ENCODE measurements at regions not wholly inside any gene's neighbourhood (a gene's known extent, or its start where the extent isn't known, plus 50 kb on each side); places are given as distances from the start of the nearest gene placed in this dataset.

DNA sequence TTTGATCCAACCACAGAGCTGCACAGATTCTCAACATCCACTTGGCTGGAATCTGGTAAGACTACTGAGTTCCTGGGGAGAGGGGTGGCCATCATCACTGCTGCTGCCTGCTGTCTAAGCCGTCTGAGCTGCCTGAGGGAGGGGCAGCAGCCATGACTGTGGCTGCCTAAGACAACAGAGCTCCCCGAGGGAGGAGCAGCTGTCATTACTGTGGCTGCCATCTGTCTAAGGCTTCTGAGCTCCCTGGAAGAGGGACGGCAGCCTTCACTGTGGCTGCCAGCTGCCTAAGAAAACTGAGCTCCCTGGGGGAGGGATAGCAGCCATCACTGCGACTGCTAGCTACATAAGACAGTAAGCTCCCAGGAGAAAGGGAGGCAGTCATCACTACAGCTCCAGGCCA, 584.4 kb downstream of the NR4A2 start:
- DNase-seq, result peak; percentile 87

DNA sequence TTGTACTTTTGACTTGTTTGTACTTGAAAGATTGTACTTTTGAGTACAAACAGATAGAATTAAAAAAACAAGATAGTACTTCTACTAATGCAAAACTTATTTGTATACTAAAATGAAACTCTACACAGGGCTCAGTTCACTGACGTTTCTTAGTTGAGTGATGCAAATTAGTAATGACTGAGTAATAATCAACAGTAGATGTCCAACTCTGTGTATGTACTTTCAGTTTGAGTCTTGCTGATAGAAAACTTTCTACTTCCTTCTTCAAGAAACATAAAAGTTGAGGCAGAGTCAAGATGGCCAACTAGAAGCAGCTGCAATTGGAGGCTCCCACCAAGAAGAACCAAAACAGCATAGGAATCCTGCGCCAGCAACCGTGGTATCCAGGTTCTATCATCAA, 585.0 kb downstream of the NR4A2 start:
- no peak for DNase-seq

DNA sequence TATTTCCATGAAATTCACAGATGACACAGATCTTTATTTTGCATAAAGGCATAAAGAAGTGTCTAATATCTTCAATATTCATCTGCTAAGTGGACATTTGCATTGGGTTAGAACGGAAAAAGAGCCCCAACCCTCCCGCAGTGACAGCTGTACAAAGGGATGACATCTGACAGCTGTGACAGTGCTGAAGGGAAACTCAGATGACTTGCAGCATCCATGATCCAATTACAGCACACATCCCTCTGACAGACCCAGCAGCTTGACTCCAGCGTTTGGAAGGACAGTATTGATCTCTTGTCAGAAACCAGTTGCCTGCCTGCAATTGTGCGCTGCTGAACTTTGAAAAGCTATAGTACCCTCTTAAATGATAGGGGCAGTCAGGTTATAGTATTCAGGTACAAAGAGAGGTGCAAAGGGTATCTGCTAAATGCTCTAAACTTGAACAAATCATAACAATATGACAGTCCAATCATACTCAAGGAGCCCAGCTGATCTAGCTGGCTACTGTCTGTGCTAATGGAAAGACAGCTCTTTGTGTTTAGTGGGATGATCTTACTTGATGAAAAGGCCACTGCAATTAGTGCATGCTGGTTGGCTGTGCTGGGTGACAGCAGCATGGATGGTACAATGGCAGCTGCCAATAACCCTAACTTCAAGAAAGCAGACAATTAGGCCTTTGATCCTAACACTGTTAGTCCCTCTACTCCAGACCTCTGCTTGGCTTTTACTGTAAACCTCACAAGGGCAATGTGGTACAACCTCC, 599.2 kb downstream of the NR4A2 start:
- peak; percentile 78 for DNase-seq

DNA sequence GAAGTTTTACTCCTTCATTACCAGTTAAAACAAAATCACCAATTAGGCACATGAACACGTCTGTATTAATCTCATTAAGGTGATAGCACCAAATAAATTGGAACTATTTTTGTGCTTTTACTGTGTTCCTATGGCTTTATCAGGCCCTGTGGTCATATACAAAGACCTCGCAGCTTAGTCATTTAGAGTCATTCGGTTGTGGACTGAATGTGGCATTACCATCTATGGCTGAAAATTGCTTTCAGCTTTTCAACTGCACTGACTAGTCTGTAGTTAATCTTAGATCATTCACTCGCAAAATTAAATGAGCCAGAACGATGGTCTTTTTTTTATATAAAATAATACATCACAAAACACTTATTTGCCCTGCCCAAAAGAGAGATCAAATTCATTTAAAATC, 601.7 kb downstream of the NR4A2 start:
- no peak for DNase-seq

DNA sequence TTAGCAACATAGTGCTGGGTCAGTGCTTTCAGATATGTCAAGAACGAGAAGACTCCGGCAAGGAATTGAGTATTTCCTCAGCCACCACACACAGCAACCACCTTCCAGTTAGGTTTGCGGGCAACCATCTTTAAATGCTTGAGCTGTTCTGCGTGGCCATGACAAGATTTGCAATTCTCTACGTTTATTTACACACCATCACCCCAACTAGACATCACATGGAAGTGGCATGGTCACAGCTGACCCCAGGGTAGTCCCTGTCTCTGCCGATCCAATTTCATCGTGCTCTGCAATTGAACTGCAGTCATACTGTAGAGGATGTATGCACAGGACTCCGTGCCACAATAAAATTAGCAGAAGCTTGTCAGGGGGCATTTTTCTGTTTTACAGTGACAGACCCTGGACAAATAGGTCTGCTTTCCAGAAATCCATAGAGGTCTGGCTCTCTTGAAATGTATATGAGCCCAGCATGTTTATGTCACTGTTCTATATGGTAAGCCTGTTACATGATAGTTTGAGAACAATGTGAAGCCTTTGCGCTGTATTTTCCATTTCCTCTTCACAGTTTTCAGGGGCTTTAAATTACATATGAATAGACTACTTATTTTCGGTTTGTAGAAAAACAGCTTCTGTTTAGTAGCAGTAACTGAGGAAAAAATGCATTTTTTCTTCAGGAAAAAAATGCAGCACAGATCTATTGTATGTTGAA, 605.2 kb downstream of the NR4A2 start:
- no peak for DNase-seq

DNA sequence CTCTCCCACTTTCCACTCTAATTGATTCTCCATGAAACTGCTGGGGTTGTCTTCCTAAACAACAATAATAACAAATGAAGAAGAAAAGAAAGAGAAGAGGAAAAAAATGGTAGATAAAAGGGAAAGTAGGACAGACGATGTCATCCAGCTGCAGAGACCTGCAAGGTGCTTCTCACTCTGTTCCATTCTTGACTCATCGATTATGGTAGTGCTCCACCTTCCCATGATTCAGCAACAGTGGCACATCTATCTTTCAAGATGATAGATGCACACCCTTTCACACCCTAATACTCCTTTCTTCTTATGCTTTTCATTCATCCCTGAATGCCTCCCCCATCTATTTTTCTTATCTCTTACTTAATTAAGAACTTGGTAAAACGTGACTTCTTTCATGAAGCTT, 610.2 kb downstream of the NR4A2 start:
- no peak for DNase-seq

DNA sequence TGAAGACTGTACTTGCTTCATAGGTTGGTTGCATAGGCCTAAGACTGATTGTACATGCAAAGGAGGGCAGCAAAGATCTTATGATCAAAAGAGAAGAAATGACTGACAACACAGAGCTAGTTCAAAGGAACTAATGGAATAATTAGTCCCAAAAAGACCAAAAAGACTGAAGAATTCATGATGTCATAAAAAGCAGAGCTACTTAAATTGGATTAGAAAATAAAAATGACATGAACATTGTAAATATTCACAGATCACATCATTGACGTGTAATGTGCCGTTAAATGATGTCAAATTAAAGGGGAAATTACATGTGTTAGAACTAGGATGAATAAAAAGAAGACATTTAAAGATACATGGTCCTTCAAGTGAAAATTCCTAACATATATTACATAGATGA, 616.8 kb downstream of the NR4A2 start:
- DNase-seq, result no peak

DNA sequence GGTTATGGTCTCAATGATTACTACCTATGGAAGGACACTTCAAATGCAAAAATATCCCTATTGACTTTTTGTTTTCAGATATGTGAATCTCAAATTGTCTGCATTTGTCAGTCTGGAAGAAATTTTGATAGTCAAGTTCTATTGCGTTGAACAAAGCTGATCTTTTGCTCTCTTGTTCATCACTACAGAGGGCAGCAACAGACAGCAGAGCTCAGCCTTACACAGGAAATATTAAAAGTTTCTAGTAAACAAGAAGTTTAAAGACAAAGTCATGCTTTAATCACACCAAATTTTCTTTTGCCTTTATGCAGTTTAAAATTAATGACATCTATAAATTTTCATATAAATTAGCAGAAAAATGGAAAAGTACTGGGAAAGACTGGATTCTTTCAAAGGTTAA, 617.5 kb downstream of the NR4A2 start:
- no peak for DNase-seq

DNA sequence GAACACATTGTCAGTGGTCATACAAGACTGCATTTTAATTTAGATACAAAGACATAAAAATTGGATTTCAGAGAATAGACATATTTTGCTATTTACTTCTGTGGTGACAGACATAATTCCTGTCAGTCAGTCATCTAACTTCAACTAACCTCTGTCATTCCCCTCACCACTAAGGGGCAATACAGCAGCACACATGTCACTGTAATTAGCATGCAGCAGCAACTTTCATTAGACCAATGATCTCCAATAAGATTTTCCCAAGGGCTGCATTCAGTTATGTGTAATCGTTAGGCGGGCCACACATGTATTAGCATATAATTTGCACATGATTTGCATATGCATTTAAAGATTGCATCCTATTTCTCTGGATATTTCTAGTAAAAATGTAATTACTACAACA, 624.5 kb downstream of the NR4A2 start:
- DNase-seq, result no peak

DNA sequence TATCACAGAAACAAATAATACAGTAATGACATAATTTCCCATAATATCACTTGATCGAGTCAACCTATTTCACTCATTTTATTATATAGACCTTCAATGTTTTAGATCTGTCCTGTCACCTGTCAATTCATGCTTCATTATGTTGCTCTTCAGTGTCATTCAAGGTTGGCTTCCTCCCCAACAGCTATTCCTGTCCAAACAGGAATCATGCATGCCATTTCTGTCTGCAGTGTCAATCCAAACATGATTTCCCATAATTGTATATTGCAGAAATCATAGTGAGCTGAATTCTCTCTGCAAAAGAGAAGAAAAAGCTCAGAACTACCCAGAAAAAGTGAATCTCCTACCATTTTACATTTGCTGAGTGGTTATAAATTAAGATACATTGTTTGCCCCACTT, 628.6 kb downstream of the NR4A2 start:
- no peak for DNase-seq

DNA sequence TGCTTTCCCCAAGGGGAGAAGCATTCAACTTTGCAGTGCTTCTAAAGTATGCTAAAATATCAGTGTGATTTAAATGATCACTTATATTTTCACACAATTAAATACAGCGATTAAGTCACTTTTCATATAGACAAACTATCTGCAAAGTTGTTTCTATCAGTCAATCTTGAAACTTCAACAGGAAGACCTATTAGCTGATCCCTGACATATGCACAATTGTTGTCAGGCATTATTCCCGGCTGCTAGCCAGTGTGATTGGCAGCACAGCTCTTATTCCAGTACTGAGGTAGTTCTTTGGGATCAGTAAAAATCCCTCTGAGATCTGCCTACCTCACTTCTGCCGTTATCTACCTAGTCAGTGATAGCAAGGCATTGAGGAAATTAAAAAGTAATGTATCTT, 629.5 kb downstream of the NR4A2 start:
- no peak for DNase-seq

DNA sequence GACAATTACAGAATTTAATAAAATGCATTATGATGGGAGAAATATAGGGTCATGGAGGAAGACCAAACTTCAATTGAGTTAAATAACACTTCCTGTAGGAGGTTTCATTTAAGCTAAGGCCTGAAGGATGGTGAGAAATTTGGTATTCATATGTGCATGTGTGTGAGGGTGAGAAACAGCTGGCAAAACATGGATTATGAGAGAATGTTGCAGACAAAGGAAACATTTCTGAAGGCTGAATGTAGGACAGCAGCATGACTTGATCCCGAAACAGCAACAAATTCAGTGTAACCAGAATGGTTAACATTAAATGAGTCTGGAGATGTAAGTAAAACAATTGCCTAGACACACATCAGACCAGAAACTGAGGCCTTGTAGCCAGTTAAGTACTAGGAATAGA, 630.8 kb downstream of the NR4A2 start:
- DNase-seq, result no peak

DNA sequence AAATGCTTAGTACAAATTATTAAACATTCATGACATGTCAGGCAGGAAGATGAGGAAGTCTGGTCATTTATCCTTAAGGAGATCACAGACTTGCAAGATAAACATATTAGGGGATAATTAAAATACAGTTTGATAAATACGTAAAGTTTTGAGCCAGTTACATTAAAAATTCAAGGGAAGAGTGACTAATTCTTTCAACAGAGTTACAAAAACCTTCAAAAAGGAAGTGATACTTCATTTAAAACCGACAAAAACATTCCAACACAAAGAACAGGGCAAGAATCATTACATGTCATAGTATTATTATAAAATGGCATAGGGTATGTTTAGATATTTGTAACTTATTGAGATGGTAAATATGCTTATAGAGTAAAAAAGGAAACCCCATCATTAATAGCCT, 636.0 kb downstream of the NR4A2 start:
- DNase-seq, result no peak

DNA sequence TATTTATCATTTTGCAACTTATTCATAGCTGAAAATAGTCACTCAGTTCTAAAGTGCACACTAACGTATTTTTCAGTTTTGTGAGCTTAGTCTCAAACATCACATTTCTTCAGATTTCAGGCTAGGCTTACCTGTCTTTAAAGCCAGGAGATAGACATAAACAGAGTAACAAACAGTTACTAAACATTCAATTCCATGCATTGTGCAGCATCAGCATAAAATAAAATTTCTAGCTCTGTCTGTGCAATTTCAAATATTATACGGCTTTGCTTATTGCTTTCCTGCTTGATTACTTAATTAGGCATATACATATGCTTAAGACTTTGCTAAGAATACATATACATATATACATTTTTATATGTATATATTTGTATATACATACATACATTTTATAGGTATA, 637.0 kb downstream of the NR4A2 start:
- no peak for DNase-seq

DNA sequence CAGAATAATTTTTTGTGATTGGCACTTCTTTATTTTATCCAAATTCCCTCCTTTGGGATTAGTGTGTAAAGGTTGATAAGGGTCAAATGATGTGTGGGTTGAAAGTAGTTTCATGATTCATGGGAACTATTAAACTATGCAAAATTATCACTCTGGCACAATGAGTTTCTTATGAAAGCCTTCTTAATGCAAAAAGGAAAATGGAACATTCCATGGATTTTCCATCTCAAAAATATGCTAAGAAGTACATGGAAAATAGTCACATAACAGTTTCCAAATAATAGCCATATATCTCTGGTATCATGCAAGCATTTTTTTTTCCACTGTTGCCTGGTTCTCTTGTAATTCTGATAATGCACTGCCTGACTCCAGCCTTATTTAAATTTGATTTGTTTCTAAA, 639.7 kb downstream of the NR4A2 start:
- DNase-seq, result no peak

DNA sequence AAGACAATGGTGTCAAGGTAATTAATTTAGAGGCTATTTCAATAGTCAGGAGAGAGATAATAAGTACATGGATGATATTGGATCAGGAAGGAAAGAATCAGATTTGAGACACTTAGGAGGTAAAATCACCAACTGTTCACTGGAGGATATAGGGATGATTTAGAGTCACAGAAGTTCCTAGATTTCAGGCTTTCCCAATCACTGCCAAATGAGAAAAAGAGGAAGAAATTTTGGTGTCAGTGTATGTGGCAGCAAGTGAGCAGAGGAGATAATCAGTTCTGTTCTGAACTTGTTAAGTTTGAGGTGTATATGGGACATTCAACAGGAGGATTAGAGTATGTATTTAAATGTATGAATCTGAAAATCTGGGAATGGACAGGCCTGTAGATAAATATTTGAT, 640.4 kb downstream of the NR4A2 start:
- no peak for DNase-seq

DNA sequence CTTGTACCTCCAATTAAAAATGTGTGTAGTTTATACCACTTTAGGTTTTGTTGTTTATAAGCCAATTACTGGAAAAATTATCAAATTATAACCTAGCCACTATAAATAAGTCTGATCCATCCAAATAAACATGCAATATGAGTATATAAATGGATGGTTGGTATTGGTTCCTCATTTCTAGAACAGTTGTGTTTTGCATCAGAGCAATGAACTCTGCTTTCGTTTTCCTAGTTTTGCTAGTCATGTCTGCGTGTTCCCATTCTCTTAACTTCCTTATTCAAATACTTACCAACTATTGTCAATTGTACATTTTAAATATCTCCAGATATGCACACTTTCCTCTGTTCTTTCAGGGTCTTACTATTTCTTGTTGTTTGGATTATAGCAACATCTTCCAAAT, 641.7 kb downstream of the NR4A2 start:
- DNase-seq, result no peak

DNA sequence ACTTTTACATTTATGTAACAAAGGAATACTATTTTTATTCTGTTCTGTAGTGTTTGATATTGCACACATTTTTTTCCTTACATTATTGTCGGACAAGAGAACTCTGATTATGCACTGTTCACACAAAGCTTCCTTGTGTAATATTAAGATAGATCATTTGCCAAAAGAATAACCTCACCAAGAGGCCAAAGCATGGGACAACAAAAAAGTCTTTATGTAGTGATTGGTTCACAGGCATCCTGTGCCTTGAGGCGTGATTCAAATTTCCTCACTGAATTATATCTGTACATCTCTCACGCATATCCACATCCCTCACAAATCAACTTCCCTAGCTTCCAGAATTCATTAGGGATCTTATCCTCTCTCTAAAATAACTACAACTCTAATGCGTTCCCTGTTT, 642.7 kb downstream of the NR4A2 start:
- no peak for DNase-seq

DNA sequence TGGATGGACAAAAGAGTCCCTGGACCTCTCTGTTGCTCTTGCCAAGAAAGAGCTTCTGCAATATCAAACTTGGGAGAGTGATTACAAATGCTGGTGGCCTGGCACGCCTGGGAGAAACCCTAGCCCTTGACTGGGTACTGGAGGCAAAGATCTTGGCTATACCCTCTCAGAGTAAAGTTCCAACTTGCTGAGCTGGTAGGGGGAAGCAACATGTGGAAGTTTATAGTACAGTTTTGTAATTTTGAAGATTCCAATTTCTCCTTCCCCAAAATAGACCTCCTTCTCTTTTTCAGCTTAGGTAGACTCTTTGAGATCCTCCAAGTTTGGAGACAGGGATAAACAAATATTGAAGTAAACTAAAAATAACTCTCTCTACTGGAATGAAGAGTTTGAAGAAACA, 645.3 kb downstream of the NR4A2 start:
- DNase-seq, result no peak

DNA sequence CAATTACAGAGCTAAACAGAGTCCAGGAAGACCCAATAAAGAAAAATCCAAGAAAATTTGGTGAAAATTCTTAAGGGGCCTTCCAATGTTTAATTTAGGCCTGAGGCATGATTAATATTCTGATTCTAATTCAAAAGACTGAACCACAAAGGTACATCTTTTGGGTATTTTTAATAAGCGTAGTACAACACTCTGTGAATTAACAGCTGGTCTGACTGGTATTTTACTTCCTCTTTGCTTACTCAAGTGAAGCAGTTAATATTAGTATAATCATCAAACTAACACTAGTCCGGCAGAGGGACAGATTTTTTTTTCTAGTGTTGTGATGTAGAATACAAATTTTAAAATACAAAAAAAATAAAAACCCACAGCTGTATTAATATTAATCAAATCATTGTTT, 652.9 kb downstream of the NR4A2 start:
- no peak for DNase-seq

DNA sequence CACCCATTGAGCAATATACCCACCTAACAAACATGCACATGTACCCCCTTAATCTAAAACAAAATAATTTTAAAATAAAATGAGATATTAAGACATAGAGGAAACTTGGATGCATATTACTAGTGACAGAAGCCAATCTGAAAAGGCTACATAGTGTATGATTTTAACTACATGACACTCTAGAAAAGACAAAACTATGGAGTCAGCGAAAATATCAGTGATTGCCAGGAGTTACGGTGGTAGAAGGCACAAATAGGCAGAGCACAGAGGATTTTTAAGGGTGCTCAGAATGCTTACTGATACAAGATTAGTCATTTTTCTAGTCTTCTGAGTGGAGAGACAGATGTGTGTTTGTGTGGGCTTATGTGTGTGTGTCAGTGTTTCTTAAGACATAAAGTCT, 656.6 kb downstream of the NR4A2 start:
- no peak for DNase-seq

DNA sequence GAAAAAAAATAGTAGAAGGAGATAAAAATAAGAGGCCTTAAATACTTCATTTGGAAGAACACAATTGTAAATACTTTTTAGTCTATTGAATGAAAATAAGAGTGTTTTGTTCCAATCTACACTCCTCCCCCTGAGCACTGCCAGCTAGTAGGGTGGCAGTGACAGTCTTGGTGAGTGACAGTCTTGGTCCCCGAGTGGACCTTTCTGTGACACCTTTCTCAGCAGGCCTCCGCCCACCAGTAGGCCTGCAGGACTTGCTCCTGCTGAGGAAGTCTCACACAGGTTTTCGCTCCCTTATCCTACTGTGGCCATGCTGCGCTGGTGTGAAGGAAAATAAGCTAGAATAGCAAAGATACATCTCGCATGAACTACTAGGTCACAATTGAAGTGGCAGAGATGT, 666.8 kb downstream of the NR4A2 start:
- no peak for DNase-seq

DNA sequence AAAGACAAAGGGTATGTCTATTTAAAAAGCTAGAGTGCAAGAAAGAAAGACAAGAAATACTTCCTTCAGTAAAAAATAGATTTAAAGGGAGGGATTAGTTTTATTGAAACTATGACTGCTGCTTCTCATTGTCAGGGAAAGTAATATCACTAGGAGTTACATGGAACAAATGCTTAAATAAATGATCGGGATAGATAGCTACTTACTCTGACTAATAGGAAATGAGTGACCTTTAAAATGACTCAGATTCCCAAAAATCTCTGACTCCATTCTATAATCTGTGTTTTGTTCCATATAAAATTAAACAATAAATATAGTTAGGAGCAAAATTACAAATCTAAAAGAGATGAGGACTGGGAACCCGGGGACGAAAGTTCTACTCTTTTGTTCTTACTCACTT, 669.3 kb downstream of the NR4A2 start:
- no peak for DNase-seq

DNA sequence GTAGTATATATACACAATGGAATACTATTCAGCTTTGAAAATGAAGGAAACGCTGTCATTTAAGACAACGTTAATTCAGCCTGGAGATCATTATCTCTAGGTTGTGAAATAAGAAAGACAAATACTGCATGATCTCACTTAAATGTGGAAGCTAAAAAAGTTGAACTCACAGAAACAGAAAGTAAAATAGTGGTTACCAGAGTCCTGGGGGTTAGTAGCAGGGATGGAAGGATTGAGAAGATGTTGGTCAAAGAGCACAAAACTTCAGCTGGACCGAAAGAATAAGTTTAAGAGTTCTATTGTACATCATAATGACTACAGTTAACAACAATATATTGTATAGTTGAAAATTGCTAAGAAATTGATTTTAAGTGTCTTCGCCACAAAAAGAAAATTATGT, 670.3 kb downstream of the NR4A2 start:
- DNase-seq, result no peak

DNA sequence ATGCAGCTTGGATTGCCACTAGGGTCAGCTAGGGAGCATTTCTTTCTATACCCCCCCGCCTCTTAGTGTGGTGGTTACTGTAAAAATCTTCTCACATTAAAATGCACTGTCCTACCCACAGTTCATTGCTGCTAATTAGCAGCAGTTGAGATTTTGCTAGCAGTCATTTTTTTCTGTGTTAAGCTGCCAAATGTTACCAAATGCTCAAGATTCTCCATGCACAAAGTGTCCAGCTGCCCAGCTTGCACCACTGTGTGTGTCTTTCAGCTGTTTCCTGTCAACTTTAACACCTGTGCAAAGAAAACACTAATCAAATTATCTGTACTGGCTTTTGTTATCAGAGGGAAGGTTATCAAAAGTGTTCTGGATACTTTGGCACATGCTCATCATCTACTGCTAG, 679.3 kb downstream of the NR4A2 start:
- peak; percentile 46 for DNase-seq

Measured in NCI-H524 treated with DMSO at 0.1 percent for 48 hours (cell line).